HCT116 (cell line): ENCODE measurements at regions not wholly inside any gene's neighbourhood (a gene's known extent, or its start where the extent isn't known, plus 50 kb on each side); places are given as distances from the start of the nearest gene placed in this dataset.
A peak's percentile ranks its signal among the peaks of the same experiment; 100 is the strongest.

ENCODE experiments used
- ATAC-seq: fragments of 200-7000 bp; cut with Tn5 transposase; 2 replicates; pipeline ENCODE4 v1.9.1; 2020; ENCODE audit warnings: mild to moderate bottlenecking, moderate library complexity
- BruUV-seq: library from RNA; stranded (reverse); fragments of 400-500 nt; replicated peaks from 2 replicates; lab custom pipeline; 2021; lab: Mats Ljungman, UMichigan
- CTCF ChIA-PET: fragments of 300-600 bp; sonication (Branson Sonifier 250); formaldehyde crosslinking; loops from one replicate; lab custom pipeline; 2021; ENCODE audit warnings: antibody characterized with exemption; lab: Charles Lee
- POLR2A ChIA-PET: fragments of 300-600, 350-600 bp; sonication (Branson Sonifier 250); formaldehyde crosslinking; loops from one replicate; lab custom pipeline; 2021; ENCODE audit warnings: antibody characterized with exemption; lab: Charles Lee
- RAD21 ChIA-PET, 2 experiments: fragments of 300-600 bp; sonication (Branson Sonifier 250); formaldehyde crosslinking; loops; one replicate each; lab custom pipeline; 2023; ENCODE audit warnings: low total read pairs in 2 of 2; ENCODE audit not compliant: uncharacterized antibody in 2 of 2, unreplicated experiment in 2 of 2, low non-redundant PET in 1 of 2; lab: Charles Lee
- DNase-seq: peaks from one replicate; pipeline ENCODE4 v3.0.0-alpha.2; 2010; ENCODE audit warnings: low read depth, low spot score
- H2AFZ ChIP-seq: fragments of 200-600 bp; shearing (Covaris generic), sonication (generic); 2 replicates; pipeline ENCODE4 v1.6.1; 2017; ENCODE audit warnings: low read depth, mixed run types, mixed read lengths, antibody characterized with exemption, low read length; ENCODE audit not compliant: poor library complexity, severe bottlenecking
- H3K27ac ChIP-seq: 2 replicates; pipeline ENCODE4 v1.5.1; 2012; ENCODE audit warnings: low read depth, low read length
- H3K27me3 ChIP-seq: fragments of 200-600 bp; sonication (generic); 2 replicates; pipeline ENCODE4 v1.6.1; 2016; ENCODE audit warnings: mixed run types, low read length, mixed read lengths; ENCODE audit not compliant: insufficient read depth
- H3K36me3 ChIP-seq, 2 experiments: fragments of 200-500 bp in 1 of 2; fragments of 200-600 bp in 1 of 2; sonication (Bioruptor generic) in 1 of 2; sonication (generic) in 1 of 2; 2 replicates each; pipeline versions ENCODE4 v1.5.1 to v1.6.1; 2014 to 2016; ENCODE audit warnings: low read length in 2 of 2, inconsistent platforms in 1 of 2, mixed read lengths in 1 of 2, mixed run types in 1 of 2; ENCODE audit not compliant: insufficient read depth in 2 of 2, control insufficient read depth in 1 of 2
- H3K4me1 ChIP-seq, 2 experiments: fragments of 200-600 bp in 1 of 2; sonication (generic) in 1 of 2; 2 replicates each; pipeline versions ENCODE4 v1.5.1 to v1.6.1; 2012 to 2017; ENCODE audit warnings: low read length in 2 of 2, inconsistent platforms in 1 of 2, mild to moderate bottlenecking in 1 of 2, mixed read lengths in 1 of 2, mixed run types in 1 of 2, moderate library complexity in 1 of 2; ENCODE audit not compliant: insufficient read depth in 2 of 2, control insufficient read depth in 1 of 2
- H3K4me2 ChIP-seq: fragments of 200-600 bp; sonication (generic); 2 replicates; pipeline ENCODE4 v1.6.1; 2017; ENCODE audit warnings: mixed run types, low read length, mixed read lengths
- H3K4me3 ChIP-seq, 2 experiments: fragments of 200-600 bp in 1 of 2; sonication (generic) in 1 of 2; replicated peaks in 1 of 2; 2 replicates each; pipeline ENCODE4 v1.5.1; 2011 to 2016; ENCODE audit warnings: low read length in 2 of 2, control low read depth in 1 of 2, low read depth in 1 of 2, mild to moderate bottlenecking in 1 of 2, mixed read lengths in 1 of 2, mixed run types in 1 of 2
- H3K79me2 ChIP-seq: fragments of 200-600 bp; sonication (generic); 2 replicates; pipeline ENCODE4 v1.6.1; 2017; ENCODE audit warnings: mild to moderate bottlenecking, mixed run types, low read length, moderate library complexity, mixed read lengths; ENCODE audit not compliant: insufficient read depth
- H3K9ac ChIP-seq: fragments of 200-600 bp; sonication (generic); 2 replicates; pipeline ENCODE4 v1.6.1; 2016; ENCODE audit warnings: low read length, mixed read lengths
- H3K9me2 ChIP-seq: fragments of 200-600 bp; sonication (generic), shearing (Covaris generic); 2 replicates; pipeline ENCODE4 v1.6.1; 2017; ENCODE audit warnings: mixed run types, mild to moderate bottlenecking, moderate library complexity; ENCODE audit not compliant: insufficient read depth
- H3K9me3 ChIP-seq, 2 experiments: fragments of 200-500 bp in 1 of 2; fragments of 200-600 bp in 1 of 2; sonication (Bioruptor generic) in 1 of 2; sonication (generic) in 1 of 2; 2 replicates each; pipeline ENCODE4 v1.6.1; 2014 to 2017; ENCODE audit warnings: low read length in 2 of 2, mixed read lengths in 2 of 2, inconsistent platforms in 1 of 2, low read depth in 1 of 2, mild to moderate bottlenecking in 1 of 2, mixed run types in 1 of 2, moderate library complexity in 1 of 2; ENCODE audit not compliant: control insufficient read depth in 1 of 2, insufficient read depth in 1 of 2
- H4K20me1 ChIP-seq: fragments of 200-600 bp; sonication (generic), shearing (Covaris generic); 2 replicates; pipeline ENCODE4 v1.6.1; 2017; ENCODE audit warnings: mixed run types, mild to moderate bottlenecking, moderate library complexity; ENCODE audit not compliant: insufficient read depth
- ATF3 ChIP-seq: IDR thresholded peaks from 2 replicates; pipeline ENCODE4 v1.6.1; 2012
- CBX3 ChIP-seq: IDR thresholded peaks from 2 replicates; pipeline ENCODE4 v1.6.1; 2012; ENCODE audit warnings: low read depth
- CEBPB ChIP-seq: IDR thresholded peaks from 2 replicates; pipeline ENCODE4 v1.6.1; 2012; ENCODE audit warnings: low read depth
- CTCF ChIP-seq, 3 experiments: fragments of 200-600 bp in 1 of 3; sonication (generic) in 1 of 3; IDR thresholded peaks in 2 of 3; conservative IDR thresholded peaks in 1 of 3; 2 replicates each; pipeline ENCODE4 v1.5.1; 2012 to 2017; ENCODE audit warnings: low read depth in 2 of 3, low read length in 2 of 3, antibody characterized with exemption in 1 of 3, borderline replicate concordance in 1 of 3, control low read depth in 1 of 3, mild to moderate bottlenecking in 1 of 3, mixed read lengths in 1 of 3, mixed run types in 1 of 3, moderate library complexity in 1 of 3; ENCODE audit not compliant: insufficient read depth in 1 of 3
- EZH2 ChIP-seq: fragments of 200-600 bp; sonication (generic); IDR thresholded peaks from 2 replicates; pipeline ENCODE4 v1.6.1; 2017; ENCODE audit warnings: antibody characterized with exemption, mixed run types
- EZH2phosphoT487 ChIP-seq: fragments of 200-600 bp; IDR thresholded peaks from 2 replicates; pipeline ENCODE4 v1.6.1; 2018; ENCODE audit warnings: antibody characterized with exemption, borderline replicate concordance
- FOSL1 ChIP-seq: IDR thresholded peaks from 2 replicates; pipeline ENCODE4 v1.6.1; 2012; ENCODE audit warnings: low read depth
- JUND ChIP-seq: IDR thresholded peaks from 2 replicates; pipeline ENCODE4 v1.6.1; 2012
- POLR2AphosphoS5 ChIP-seq: IDR thresholded peaks from 2 replicates; pipeline ENCODE4 v1.6.1; 2011; ENCODE audit warnings: mild to moderate bottlenecking, low read depth, low read length, moderate library complexity
- SIN3A ChIP-seq: IDR thresholded peaks from 2 replicates; pipeline ENCODE4 v1.6.1; 2012; ENCODE audit warnings: low read depth
- TCF7L2 ChIP-seq: IDR thresholded peaks from 2 replicates; pipeline ENCODE4 v1.7.0; 2011; ENCODE audit warnings: borderline replicate concordance, inconsistent platforms; ENCODE audit not compliant: insufficient read depth, insufficient read length; ENCODE audit errors: extremely low read depth
- YY1 ChIP-seq: IDR thresholded peaks from 2 replicates; pipeline ENCODE4 v1.6.1; 2011; ENCODE audit warnings: low read length, low read depth, moderate library complexity, mild to moderate bottlenecking; ENCODE audit not compliant: insufficient replicate concordance; ENCODE audit errors: extremely low read depth
- ZFX ChIP-seq: fragments of 450-650 bp; IDR thresholded peaks from 2 replicates; pipeline ENCODE4 v1.6.1; 2017
- ZNF274 ChIP-seq: fragments of 200-500 bp; sonication (Bioruptor generic); IDR thresholded peaks from 2 replicates; pipeline ENCODE4 v1.6.1; 2014; ENCODE audit warnings: mild to moderate bottlenecking, low read depth, low read length, inconsistent platforms
- intact Hi-C: fragments of 100-400 bp; cut with micrococcal nuclease; formaldehyde crosslinking; loops from 2 replicates; pipeline ENCODE4 v1.10.0; 2022

GRCh38 chrX:4314586-4314985 is 601.1 kb upstream of the PRKX start:
- POLR2A ChIA-PET = no interaction called here
- ATAC-seq = no peak

DNA sequence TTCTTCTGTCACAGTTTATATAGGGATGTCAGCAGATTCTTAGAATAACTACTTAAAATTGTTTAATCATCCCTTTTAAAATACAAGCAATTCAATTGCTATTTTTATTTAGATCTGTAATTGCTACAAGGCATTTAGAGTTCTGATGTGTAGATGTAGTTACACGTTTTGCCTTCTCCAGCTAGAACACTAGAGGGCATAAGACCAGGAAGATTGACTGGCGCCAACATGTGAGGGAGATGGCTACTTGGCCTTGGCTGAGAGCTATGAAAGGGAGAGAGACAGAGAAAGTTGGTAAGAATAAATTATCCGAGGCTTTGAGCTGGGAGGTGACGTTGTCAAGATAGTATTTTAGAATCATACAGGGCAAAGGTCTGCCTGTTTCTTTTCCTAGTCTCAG is 563.7 kb upstream of the PRKX start:
- no peaks in the 10 kb centered on the region for H3K4me1 ChIP-seq
- ChIA-PET POLR2A (no interaction called here), RAD21 (no interaction called here), CTCF (no interaction called here)
- H4K20me1 ChIP-seq = no peaks in the 10 kb centered on the region
- H3K27ac ChIP-seq = no peak overlapping the region
- H3K79me2 ChIP-seq = no peaks in the 10 kb centered on the region
- H3K9me2 ChIP-seq = no peaks in the 10 kb centered on the region
- no peaks in the 10 kb centered on the region for H3K9me3 ChIP-seq
- BruUV-seq = no TSS peak
- no peak overlapping the region for H3K4me3 ChIP-seq
- DNase-seq (no peak), ATAC-seq (no peak)
- no peaks in the 10 kb centered on the region for H3K36me3 ChIP-seq
- intact Hi-C loops = no loop called here
- TF ChIP-seq CTCF (IDR thresholded peaks at IDR 0.05 in 2 of 3, conservative IDR thresholded peaks at IDR 0.05 in 1 of 3; ENCODE audit: borderline replicate concordance in 1 of 3, insufficient read depth in 1 of 3, low read depth in 2 of 3, low read length in 2 of 3) (peak in 1 of 3 experiments; percentile 13; a peak in 1 of 6 replicates), JUND (no peak)
- H3K4me2 ChIP-seq = no peak overlapping the region
- no peak overlapping the region for H2AFZ ChIP-seq
- no peaks in the 10 kb centered on the region for H3K27me3 ChIP-seq
- no peak overlapping the region for H3K9ac ChIP-seq

More at GRCh38 chrX:4314586-4314985, 601.1 kb upstream of the PRKX start:
- no peak overlapping the region for H2AFZ ChIP-seq
- no peak for DNase-seq
- no peaks in the 10 kb centered on the region for H3K4me1 ChIP-seq
- no peaks in the 10 kb centered on the region for H3K9me2 ChIP-seq
- H3K4me3 ChIP-seq = no peak overlapping the region
- no peaks in the 10 kb centered on the region for H4K20me1 ChIP-seq
- H3K27ac ChIP-seq = no peak overlapping the region
- H3K36me3 ChIP-seq = no peaks in the 10 kb centered on the region
- ChIA-PET RAD21 (no interaction called here), CTCF (no interaction called here)
- no peak overlapping the region for H3K4me2 ChIP-seq
- no peak for TF ChIP-seq EZH2
- TF ChIP-seq CEBPB = no peak
- no peak for TF ChIP-seq SIN3A
- no peak for TF ChIP-seq POLR2AphosphoS5
- TF ChIP-seq ZNF274 = no peak
- no peak for TF ChIP-seq JUND
- TF ChIP-seq CBX3 = no peak
- TF ChIP-seq ATF3 = no peak
- TF ChIP-seq FOSL1 = no peak
- TF ChIP-seq TCF7L2 = no peak
- TF ChIP-seq ZFX = no peak
- no peak for TF ChIP-seq YY1
- no peak for TF ChIP-seq EZH2phosphoT487
- H3K27me3 ChIP-seq = no peaks in the 10 kb centered on the region
- H3K9ac ChIP-seq = no peak overlapping the region
- intact Hi-C loops = no loop called here
- no peaks in the 10 kb centered on the region for H3K79me2 ChIP-seq
- no peaks in the 10 kb centered on the region for H3K9me3 ChIP-seq
- no TSS peak for BruUV-seq
